HCT116 (cell line): ENCODE measurements at regions not wholly inside any gene's neighbourhood (a gene's known extent, or its start where the extent isn't known, plus 50 kb on each side); places are given as distances from the start of the nearest gene placed in this dataset.

Source experiments
- ATAC-seq: fragments of 200-7000 bp; cut with Tn5 transposase; 2 replicates; pipeline ENCODE4 v1.9.1; 2020; ENCODE audit warnings: mild to moderate bottlenecking, moderate library complexity
- BruUV-seq: library from RNA; stranded (reverse); fragments of 400-500 nt; replicated peaks from 2 replicates; lab custom pipeline; 2021; lab: Mats Ljungman, UMichigan
- CTCF ChIA-PET: fragments of 300-600 bp; sonication (Branson Sonifier 250); formaldehyde crosslinking; loops from one replicate; lab custom pipeline; 2021; ENCODE audit warnings: antibody characterized with exemption; lab: Charles Lee
- POLR2A ChIA-PET: fragments of 300-600, 350-600 bp; sonication (Branson Sonifier 250); formaldehyde crosslinking; loops from one replicate; lab custom pipeline; 2021; ENCODE audit warnings: antibody characterized with exemption; lab: Charles Lee
- RAD21 ChIA-PET, 2 experiments: fragments of 300-600 bp; sonication (Branson Sonifier 250); formaldehyde crosslinking; loops; one replicate each; lab custom pipeline; 2023; ENCODE audit warnings: low total read pairs in 2 of 2; ENCODE audit not compliant: uncharacterized antibody in 2 of 2, unreplicated experiment in 2 of 2, low non-redundant PET in 1 of 2; lab: Charles Lee
- DNase-seq: peaks from one replicate; pipeline ENCODE4 v3.0.0-alpha.2; 2010; ENCODE audit warnings: low read depth, low spot score
- H2AFZ ChIP-seq: fragments of 200-600 bp; shearing (Covaris generic), sonication (generic); 2 replicates; pipeline ENCODE4 v1.6.1; 2017; ENCODE audit warnings: low read depth, mixed run types, mixed read lengths, antibody characterized with exemption, low read length; ENCODE audit not compliant: poor library complexity, severe bottlenecking
- H3K27ac ChIP-seq: 2 replicates; pipeline ENCODE4 v1.5.1; 2012; ENCODE audit warnings: low read depth, low read length
- H3K27me3 ChIP-seq: fragments of 200-600 bp; sonication (generic); 2 replicates; pipeline ENCODE4 v1.6.1; 2016; ENCODE audit warnings: mixed run types, low read length, mixed read lengths; ENCODE audit not compliant: insufficient read depth
- H3K36me3 ChIP-seq, 2 experiments: fragments of 200-500 bp in 1 of 2; fragments of 200-600 bp in 1 of 2; sonication (Bioruptor generic) in 1 of 2; sonication (generic) in 1 of 2; 2 replicates each; pipeline versions ENCODE4 v1.5.1 to v1.6.1; 2014 to 2016; ENCODE audit warnings: low read length in 2 of 2, inconsistent platforms in 1 of 2, mixed read lengths in 1 of 2, mixed run types in 1 of 2; ENCODE audit not compliant: insufficient read depth in 2 of 2, control insufficient read depth in 1 of 2
- H3K4me1 ChIP-seq, 2 experiments: fragments of 200-600 bp in 1 of 2; sonication (generic) in 1 of 2; 2 replicates each; pipeline versions ENCODE4 v1.5.1 to v1.6.1; 2012 to 2017; ENCODE audit warnings: low read length in 2 of 2, inconsistent platforms in 1 of 2, mild to moderate bottlenecking in 1 of 2, mixed read lengths in 1 of 2, mixed run types in 1 of 2, moderate library complexity in 1 of 2; ENCODE audit not compliant: insufficient read depth in 2 of 2, control insufficient read depth in 1 of 2
- H3K4me2 ChIP-seq: fragments of 200-600 bp; sonication (generic); 2 replicates; pipeline ENCODE4 v1.6.1; 2017; ENCODE audit warnings: mixed run types, low read length, mixed read lengths
- H3K4me3 ChIP-seq, 2 experiments: fragments of 200-600 bp in 1 of 2; sonication (generic) in 1 of 2; replicated peaks in 1 of 2; 2 replicates each; pipeline ENCODE4 v1.5.1; 2011 to 2016; ENCODE audit warnings: low read length in 2 of 2, control low read depth in 1 of 2, low read depth in 1 of 2, mild to moderate bottlenecking in 1 of 2, mixed read lengths in 1 of 2, mixed run types in 1 of 2
- H3K79me2 ChIP-seq: fragments of 200-600 bp; sonication (generic); 2 replicates; pipeline ENCODE4 v1.6.1; 2017; ENCODE audit warnings: mild to moderate bottlenecking, mixed run types, low read length, moderate library complexity, mixed read lengths; ENCODE audit not compliant: insufficient read depth
- H3K9ac ChIP-seq: fragments of 200-600 bp; sonication (generic); 2 replicates; pipeline ENCODE4 v1.6.1; 2016; ENCODE audit warnings: low read length, mixed read lengths
- H3K9me2 ChIP-seq: fragments of 200-600 bp; sonication (generic), shearing (Covaris generic); 2 replicates; pipeline ENCODE4 v1.6.1; 2017; ENCODE audit warnings: mixed run types, mild to moderate bottlenecking, moderate library complexity; ENCODE audit not compliant: insufficient read depth
- H3K9me3 ChIP-seq, 2 experiments: fragments of 200-500 bp in 1 of 2; fragments of 200-600 bp in 1 of 2; sonication (Bioruptor generic) in 1 of 2; sonication (generic) in 1 of 2; 2 replicates each; pipeline ENCODE4 v1.6.1; 2014 to 2017; ENCODE audit warnings: low read length in 2 of 2, mixed read lengths in 2 of 2, inconsistent platforms in 1 of 2, low read depth in 1 of 2, mild to moderate bottlenecking in 1 of 2, mixed run types in 1 of 2, moderate library complexity in 1 of 2; ENCODE audit not compliant: control insufficient read depth in 1 of 2, insufficient read depth in 1 of 2
- H4K20me1 ChIP-seq: fragments of 200-600 bp; sonication (generic), shearing (Covaris generic); 2 replicates; pipeline ENCODE4 v1.6.1; 2017; ENCODE audit warnings: mixed run types, mild to moderate bottlenecking, moderate library complexity; ENCODE audit not compliant: insufficient read depth
- ATF3 ChIP-seq: IDR thresholded peaks from 2 replicates; pipeline ENCODE4 v1.6.1; 2012
- EGR1 ChIP-seq: IDR thresholded peaks from 2 replicates; pipeline ENCODE4 v1.6.1; 2012; ENCODE audit warnings: low read depth
- ELF1 ChIP-seq: IDR thresholded peaks from 2 replicates; pipeline ENCODE4 v1.6.1; 2012; ENCODE audit warnings: low read depth, borderline replicate concordance
- EZH2 ChIP-seq: fragments of 200-600 bp; sonication (generic); IDR thresholded peaks from 2 replicates; pipeline ENCODE4 v1.6.1; 2017; ENCODE audit warnings: antibody characterized with exemption, mixed run types
- EZH2phosphoT487 ChIP-seq: fragments of 200-600 bp; IDR thresholded peaks from 2 replicates; pipeline ENCODE4 v1.6.1; 2018; ENCODE audit warnings: antibody characterized with exemption, borderline replicate concordance
- FOSL1 ChIP-seq: IDR thresholded peaks from 2 replicates; pipeline ENCODE4 v1.6.1; 2012; ENCODE audit warnings: low read depth
- JUND ChIP-seq: IDR thresholded peaks from 2 replicates; pipeline ENCODE4 v1.6.1; 2012
- MAX ChIP-seq: IDR thresholded peaks from 2 replicates; pipeline ENCODE4 v1.6.1; 2012
- POLR2A ChIP-seq: IDR thresholded peaks from 2 replicates; pipeline ENCODE4 v1.7.0; 2011; ENCODE audit warnings: borderline replicate concordance; ENCODE audit not compliant: insufficient read depth, insufficient read length; ENCODE audit errors: extremely low read depth
- RAD21 ChIP-seq: IDR thresholded peaks from 2 replicates; pipeline ENCODE4 v1.6.1; 2012; ENCODE audit warnings: low read depth, mild to moderate bottlenecking
- SIN3A ChIP-seq: IDR thresholded peaks from 2 replicates; pipeline ENCODE4 v1.6.1; 2012; ENCODE audit warnings: low read depth
- SP1 ChIP-seq: IDR thresholded peaks from 2 replicates; pipeline ENCODE4 v1.6.1; 2012; ENCODE audit warnings: low read depth
- SRF ChIP-seq: IDR thresholded peaks from 2 replicates; pipeline ENCODE4 v1.6.1; 2012; ENCODE audit warnings: low read depth
- TCF7L2 ChIP-seq: IDR thresholded peaks from 2 replicates; pipeline ENCODE4 v1.7.0; 2011; ENCODE audit warnings: borderline replicate concordance, inconsistent platforms; ENCODE audit not compliant: insufficient read depth, insufficient read length; ENCODE audit errors: extremely low read depth
- YY1 ChIP-seq: IDR thresholded peaks from 2 replicates; pipeline ENCODE4 v1.6.1; 2011; ENCODE audit warnings: low read length, low read depth, moderate library complexity, mild to moderate bottlenecking; ENCODE audit not compliant: insufficient replicate concordance; ENCODE audit errors: extremely low read depth
- ZFX ChIP-seq: fragments of 450-650 bp; IDR thresholded peaks from 2 replicates; pipeline ENCODE4 v1.6.1; 2017
- intact Hi-C: fragments of 100-400 bp; cut with micrococcal nuclease; formaldehyde crosslinking; loops from 2 replicates; pipeline ENCODE4 v1.10.0; 2022
- TF ChIP-seq, protein P1 (sequence below): IDR thresholded peaks from 2 replicates; pipeline ENCODE4 v1.6.1; 2011; ENCODE audit warnings: mild to moderate bottlenecking, low read length, moderate library complexity; ENCODE audit not compliant: insufficient replicate concordance; ENCODE audit errors: extremely low read depth
- TF ChIP-seq, protein P2 (sequence below), 3 experiments: fragments of 200-600 bp in 1 of 3; sonication (generic) in 1 of 3; IDR thresholded peaks in 2 of 3; conservative IDR thresholded peaks in 1 of 3; 2 replicates each; pipeline ENCODE4 v1.5.1; 2012 to 2017; ENCODE audit warnings: low read depth in 2 of 3, low read length in 2 of 3, antibody characterized with exemption in 1 of 3, borderline replicate concordance in 1 of 3, control low read depth in 1 of 3, mild to moderate bottlenecking in 1 of 3, mixed read lengths in 1 of 3, mixed run types in 1 of 3, moderate library complexity in 1 of 3; ENCODE audit not compliant: insufficient read depth in 1 of 3
- TF ChIP-seq, protein P3 (sequence below): IDR thresholded peaks from 2 replicates; pipeline ENCODE4 v1.6.1; 2012; ENCODE audit warnings: low read depth

- BruUV-seq, result no TSS peak
- no peak for ATAC-seq
- no peak for DNase-seq
- Histone ChIP-seq H2AFZ (no peak overlapping the region), H3K9ac (no peak overlapping the region), H3K9me3 (no peaks in the 10 kb centered on the region), H3K36me3 (no peaks in the 10 kb centered on the region), H4K20me1 (no peaks in the 10 kb centered on the region), H3K4me1 (no peaks in the 10 kb centered on the region), H3K27ac (no peak overlapping the region), H3K9me2 (no peaks in the 10 kb centered on the region), H3K27me3 (no peaks in the 10 kb centered on the region), H3K4me3 (no peak overlapping the region), H3K4me2 (no peak overlapping the region), H3K79me2 (no peaks in the 10 kb centered on the region)
- POLR2A ChIA-PET, result no interaction called here
- intact Hi-C loops, result no loop called here
- no peak for TF ChIP-seq EGR1
- no peak for TF ChIP-seq TCF7L2
- TF ChIP-seq ELF1, result no peak
- TF ChIP-seq RAD21, result no peak
- TF ChIP-seq MAX, result no peak
- no peak for TF ChIP-seq JUND
- TF ChIP-seq SIN3A, result no peak
- no peak for TF ChIP-seq FOSL1
- TF ChIP-seq ZFX, result no peak
- TF ChIP-seq, protein P1, sequence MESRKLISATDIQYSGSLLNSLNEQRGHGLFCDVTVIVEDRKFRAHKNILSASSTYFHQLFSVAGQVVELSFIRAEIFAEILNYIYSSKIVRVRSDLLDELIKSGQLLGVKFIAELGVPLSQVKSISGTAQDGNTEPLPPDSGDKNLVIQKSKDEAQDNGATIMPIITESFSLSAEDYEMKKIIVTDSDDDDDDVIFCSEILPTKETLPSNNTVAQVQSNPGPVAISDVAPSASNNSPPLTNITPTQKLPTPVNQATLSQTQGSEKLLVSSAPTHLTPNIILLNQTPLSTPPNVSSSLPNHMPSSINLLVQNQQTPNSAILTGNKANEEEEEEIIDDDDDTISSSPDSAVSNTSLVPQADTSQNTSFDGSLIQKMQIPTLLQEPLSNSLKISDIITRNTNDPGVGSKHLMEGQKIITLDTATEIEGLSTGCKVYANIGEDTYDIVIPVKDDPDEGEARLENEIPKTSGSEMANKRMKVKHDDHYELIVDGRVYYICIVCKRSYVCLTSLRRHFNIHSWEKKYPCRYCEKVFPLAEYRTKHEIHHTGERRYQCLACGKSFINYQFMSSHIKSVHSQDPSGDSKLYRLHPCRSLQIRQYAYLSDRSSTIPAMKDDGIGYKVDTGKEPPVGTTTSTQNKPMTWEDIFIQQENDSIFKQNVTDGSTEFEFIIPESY, result no peak
- TF ChIP-seq, protein P2, sequence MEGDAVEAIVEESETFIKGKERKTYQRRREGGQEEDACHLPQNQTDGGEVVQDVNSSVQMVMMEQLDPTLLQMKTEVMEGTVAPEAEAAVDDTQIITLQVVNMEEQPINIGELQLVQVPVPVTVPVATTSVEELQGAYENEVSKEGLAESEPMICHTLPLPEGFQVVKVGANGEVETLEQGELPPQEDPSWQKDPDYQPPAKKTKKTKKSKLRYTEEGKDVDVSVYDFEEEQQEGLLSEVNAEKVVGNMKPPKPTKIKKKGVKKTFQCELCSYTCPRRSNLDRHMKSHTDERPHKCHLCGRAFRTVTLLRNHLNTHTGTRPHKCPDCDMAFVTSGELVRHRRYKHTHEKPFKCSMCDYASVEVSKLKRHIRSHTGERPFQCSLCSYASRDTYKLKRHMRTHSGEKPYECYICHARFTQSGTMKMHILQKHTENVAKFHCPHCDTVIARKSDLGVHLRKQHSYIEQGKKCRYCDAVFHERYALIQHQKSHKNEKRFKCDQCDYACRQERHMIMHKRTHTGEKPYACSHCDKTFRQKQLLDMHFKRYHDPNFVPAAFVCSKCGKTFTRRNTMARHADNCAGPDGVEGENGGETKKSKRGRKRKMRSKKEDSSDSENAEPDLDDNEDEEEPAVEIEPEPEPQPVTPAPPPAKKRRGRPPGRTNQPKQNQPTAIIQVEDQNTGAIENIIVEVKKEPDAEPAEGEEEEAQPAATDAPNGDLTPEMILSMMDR (IDR thresholded peaks at IDR 0.05 in 2 of 3, conservative IDR thresholded peaks at IDR 0.05 in 1 of 3; ENCODE audit: borderline replicate concordance in 1 of 3, insufficient read depth in 1 of 3, low read depth in 2 of 3, low read length in 2 of 3), result no peak
- no peak for TF ChIP-seq POLR2A
- no peak for TF ChIP-seq ATF3
- TF ChIP-seq YY1, result no peak
- no peak for TF ChIP-seq SRF
- no peak for TF ChIP-seq SP1
- no peak for TF ChIP-seq EZH2phosphoT487
- TF ChIP-seq, protein P3, sequence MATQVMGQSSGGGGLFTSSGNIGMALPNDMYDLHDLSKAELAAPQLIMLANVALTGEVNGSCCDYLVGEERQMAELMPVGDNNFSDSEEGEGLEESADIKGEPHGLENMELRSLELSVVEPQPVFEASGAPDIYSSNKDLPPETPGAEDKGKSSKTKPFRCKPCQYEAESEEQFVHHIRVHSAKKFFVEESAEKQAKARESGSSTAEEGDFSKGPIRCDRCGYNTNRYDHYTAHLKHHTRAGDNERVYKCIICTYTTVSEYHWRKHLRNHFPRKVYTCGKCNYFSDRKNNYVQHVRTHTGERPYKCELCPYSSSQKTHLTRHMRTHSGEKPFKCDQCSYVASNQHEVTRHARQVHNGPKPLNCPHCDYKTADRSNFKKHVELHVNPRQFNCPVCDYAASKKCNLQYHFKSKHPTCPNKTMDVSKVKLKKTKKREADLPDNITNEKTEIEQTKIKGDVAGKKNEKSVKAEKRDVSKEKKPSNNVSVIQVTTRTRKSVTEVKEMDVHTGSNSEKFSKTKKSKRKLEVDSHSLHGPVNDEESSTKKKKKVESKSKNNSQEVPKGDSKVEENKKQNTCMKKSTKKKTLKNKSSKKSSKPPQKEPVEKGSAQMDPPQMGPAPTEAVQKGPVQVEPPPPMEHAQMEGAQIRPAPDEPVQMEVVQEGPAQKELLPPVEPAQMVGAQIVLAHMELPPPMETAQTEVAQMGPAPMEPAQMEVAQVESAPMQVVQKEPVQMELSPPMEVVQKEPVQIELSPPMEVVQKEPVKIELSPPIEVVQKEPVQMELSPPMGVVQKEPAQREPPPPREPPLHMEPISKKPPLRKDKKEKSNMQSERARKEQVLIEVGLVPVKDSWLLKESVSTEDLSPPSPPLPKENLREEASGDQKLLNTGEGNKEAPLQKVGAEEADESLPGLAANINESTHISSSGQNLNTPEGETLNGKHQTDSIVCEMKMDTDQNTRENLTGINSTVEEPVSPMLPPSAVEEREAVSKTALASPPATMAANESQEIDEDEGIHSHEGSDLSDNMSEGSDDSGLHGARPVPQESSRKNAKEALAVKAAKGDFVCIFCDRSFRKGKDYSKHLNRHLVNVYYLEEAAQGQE, result no peak
- no peak for TF ChIP-seq EZH2
- RAD21 ChIA-PET, result no interaction called here
- CTCF ChIA-PET, result no interaction called here
Observed at GRCh38 chr1:232322162-232322734, 307.7 kb downstream of the SIPA1L2 start.
